CD14-positive monocyte (primary cell): ENCODE measurements at regions not wholly inside any gene's neighbourhood (a gene's known extent, or its start where the extent isn't known, plus 50 kb on each side); places are given as distances from the start of the nearest gene placed in this dataset.

Experiments used
- DNase-seq, 3 donors: peaks; one replicate each; pipeline ENCODE4 v3.0.0-alpha.2; 2011 to 2022
- H2AFZ ChIP-seq: 2 replicates; pipeline ENCODE4 v1.6.0; 2012; ENCODE audit warnings: mild to moderate bottlenecking, low read depth, low read length, inconsistent platforms; ENCODE audit not compliant: insufficient read depth, poor library complexity, severe bottlenecking
- H3K27ac ChIP-seq, 2 donors: 1 replicate in 1 of 2; 2 replicates in 1 of 2; pipeline ENCODE4 v1.5.1; 2012 to 2013; ENCODE audit warnings: low read length in 2 of 2, control low read depth in 1 of 2, inconsistent platforms in 1 of 2, low read depth in 1 of 2, mild to moderate bottlenecking in 1 of 2
- H3K27me3 ChIP-seq, 2 donors: one replicate each; pipeline versions ENCODE4 v1.6.0 to v1.6.1; 2011 to 2013; ENCODE audit warnings: low read length in 2 of 2; ENCODE audit not compliant: control insufficient read depth in 2 of 2, insufficient read depth in 2 of 2
- H3K36me3 ChIP-seq, 2 donors: replicated peaks in 1 of 2; 1 replicate in 1 of 2; 2 replicates in 1 of 2; pipeline versions ENCODE4 v1.5.1 to v1.6.1; 2012 to 2013; ENCODE audit warnings: low read length in 2 of 2, control low read depth in 1 of 2, inconsistent platforms in 1 of 2, mild to moderate bottlenecking in 1 of 2; ENCODE audit not compliant: insufficient read depth in 2 of 2, control insufficient read depth in 1 of 2
- H3K4me1 ChIP-seq, 2 donors: 1 replicate in 1 of 2; 2 replicates in 1 of 2; pipeline versions ENCODE4 v1.5.1 to v1.6.1; 2012 to 2013; ENCODE audit warnings: low read length in 2 of 2, control low read depth in 1 of 2, inconsistent platforms in 1 of 2, mild to moderate bottlenecking in 1 of 2, moderate library complexity in 1 of 2; ENCODE audit not compliant: insufficient read depth in 2 of 2, control insufficient read depth in 1 of 2
- H3K4me2 ChIP-seq: replicated peaks from 2 replicates; pipeline ENCODE3; 2012; ENCODE audit warnings: low read length, moderate library complexity, mild to moderate bottlenecking; ENCODE audit not compliant: poor library complexity, severe bottlenecking; ENCODE audit errors: extremely low read depth
- H3K4me3 ChIP-seq, 3 experiments: fragments of 200-600 bp in 1 of 3; sonication (generic) in 1 of 3; replicated peaks in 1 of 3; 1 replicate in 2 of 3; 2 replicates in 1 of 3; pipeline ENCODE4 v1.5.1; 2011 to 2013; ENCODE audit warnings: low read length in 3 of 3, mild to moderate bottlenecking in 3 of 3, control low read depth in 2 of 3, low read depth in 2 of 3, inconsistent platforms in 1 of 3, moderate library complexity in 1 of 3
- H3K79me2 ChIP-seq: 2 replicates; pipeline ENCODE4 v1.6.0; 2012; ENCODE audit warnings: mild to moderate bottlenecking, control low read depth, inconsistent platforms, low read length, moderate library complexity; ENCODE audit not compliant: insufficient read depth
- H3K9ac ChIP-seq: 2 replicates; pipeline ENCODE4 v1.6.0; 2017; ENCODE audit warnings: low read length, mild to moderate bottlenecking; ENCODE audit not compliant: insufficient read depth, poor library complexity, severe bottlenecking
- H3K9me3 ChIP-seq, 2 donors: replicated peaks in 1 of 2; 1 replicate in 1 of 2; 2 replicates in 1 of 2; pipeline versions ENCODE4 v1.5.1 to v1.6.1; 2012 to 2013; ENCODE audit warnings: low read length in 2 of 2, control low read depth in 1 of 2; ENCODE audit not compliant: control insufficient read depth in 1 of 2, insufficient read depth in 1 of 2
- H4K20me1 ChIP-seq: 2 replicates; pipeline ENCODE4 v1.6.0; 2012; ENCODE audit warnings: mild to moderate bottlenecking, low read length, control low read depth, moderate library complexity; ENCODE audit not compliant: insufficient read depth
- H3K27ac Mint-ChIP-seq, 7 donors: one replicate each; pipeline ENCODE4 v1.8.0; 2020; ENCODE audit warnings: mild to moderate bottlenecking in 7 of 7, mixed read lengths in 7 of 7, moderate library complexity in 6 of 7, inconsistent platforms in 2 of 7
- H3K27me3 Mint-ChIP-seq, 3 donors: one replicate each; pipeline ENCODE4 v1.8.0; 2021 to 2022; ENCODE audit warnings: low read depth in 3 of 3, mild to moderate bottlenecking in 3 of 3, mixed read lengths in 3 of 3, moderate library complexity in 3 of 3, inconsistent platforms in 1 of 3
- H3K36me3 Mint-ChIP-seq, 2 donors: one replicate each; pipeline ENCODE4 v1.8.0; 2020; ENCODE audit warnings: mixed read lengths in 2 of 2, inconsistent platforms in 1 of 2, mild to moderate bottlenecking in 1 of 2
- H3K4me1 Mint-ChIP-seq: one replicate; pipeline ENCODE4 v1.8.0; 2020; ENCODE audit warnings: mild to moderate bottlenecking, mixed read lengths
- H3K4me3 Mint-ChIP-seq, 2 donors: one replicate each; pipeline ENCODE4 v1.8.0; 2020; ENCODE audit warnings: mild to moderate bottlenecking in 2 of 2, mixed read lengths in 2 of 2, moderate library complexity in 1 of 2
- H3K9me3 Mint-ChIP-seq, 7 donors: one replicate each; pipeline ENCODE4 v1.8.0; 2020 to 2022; ENCODE audit warnings: mixed read lengths in 7 of 7, mild to moderate bottlenecking in 6 of 7, moderate library complexity in 6 of 7, inconsistent platforms in 2 of 7
- CTCF ChIP-seq: fragments of 200-600 bp; IDR thresholded peaks from one replicate; pipeline ENCODE4 v1.8.0; 2022; ENCODE audit warnings: antibody characterized with exemption, mild to moderate bottlenecking
- WGBS: methylation state at CpG from one replicate; pipeline ENCODE4 v1.1.5; 2013; ENCODE audit warnings: missing lambda C conversion rate; ENCODE audit not compliant: insufficient coverage; 5-methylcytosine and 5-hydroxymethylcytosine counted together
- intact Hi-C, 2 donors: fragments of 100-400 bp; cut with micrococcal nuclease; formaldehyde crosslinking; loops; one replicate each; pipeline versions ENCODE4 v1.15.0 to v1.15.1; 2023

- intact Hi-C loops, result no loop called here
- Histone ChIP-seq H3K4me1 (peaks cover 4 to 8% of the 10 kb centered on the region in 2 donors), H3K4me2 (no peak overlapping the region), H3K27me3 (peaks cover 0 to 4% of the 10 kb centered on the region in 2 donors), H3K4me3 (no peak overlapping the region), H3K9me3 (no peaks in the 10 kb centered on the region), H4K20me1 (no peaks in the 10 kb centered on the region), H2AFZ (no peak overlapping the region), H3K9ac (no peak overlapping the region), H3K36me3 (no peaks in the 10 kb centered on the region), H3K79me2 (no peaks in the 10 kb centered on the region), H3K27ac (no peak overlapping the region)
- H3K27me3 Mint-ChIP-seq, result peaks cover 5 to 19% (median 17%) of the 10 kb centered on the region in 3 donors
- no peak for DNase-seq
- no peaks in the 10 kb centered on the region for H3K36me3 Mint-ChIP-seq
- peaks cover 0 to 4% (median 0%) of the 10 kb centered on the region in 7 donors for H3K9me3 Mint-ChIP-seq
- no peak overlapping the region for H3K27ac Mint-ChIP-seq
- peaks cover 6% of the 10 kb centered on the region for H3K4me1 Mint-ChIP-seq
- TF ChIP-seq CTCF, result no peak
- H3K4me3 Mint-ChIP-seq, result no peak overlapping the region
- 98% methylated on average over 9 of the region's 10 CpGs for WGBS
These were observed 76.0 kb upstream of the MEDAG start for GRCh38 chr13:30829833-30830637.

GRCh38 chr13:30830638-30830965 lies 75.5 kb upstream of the MEDAG start:
- H3K4me2 ChIP-seq, result no peak overlapping the region
- H3K27me3 ChIP-seq, result peaks cover 0 to 4% of the 10 kb centered on the region in 2 donors
- peaks cover 6% of the 10 kb centered on the region for H3K4me1 Mint-ChIP-seq
- H3K27me3 Mint-ChIP-seq, result peaks cover 5 to 17% (median 15%) of the 10 kb centered on the region in 3 donors
- H4K20me1 ChIP-seq, result no peaks in the 10 kb centered on the region
- H3K9me3 Mint-ChIP-seq, result peaks cover 0 to 4% (median 0%) of the 10 kb centered on the region in 7 donors
- no CpG with 5 or more reads among the region's 1 CpG for WGBS
- no peak overlapping the region for H3K27ac Mint-ChIP-seq
- no peaks in the 10 kb centered on the region for H3K36me3 Mint-ChIP-seq
- intact Hi-C loops, result no loop called here
- no peak overlapping the region for H3K4me3 ChIP-seq
- no peaks in the 10 kb centered on the region for H3K36me3 ChIP-seq
- no peaks in the 10 kb centered on the region for H3K79me2 ChIP-seq
- peak in 1 of 3 donors; percentile 15 for DNase-seq
- H3K9me3 ChIP-seq, result no peaks in the 10 kb centered on the region
- TF ChIP-seq CTCF, result no peak
- H3K9ac ChIP-seq, result no peak overlapping the region
- H3K4me1 ChIP-seq, result peaks cover 4 to 8% of the 10 kb centered on the region in 2 donors
- H3K4me3 Mint-ChIP-seq, result no peak overlapping the region
- no peak overlapping the region for H2AFZ ChIP-seq
- no peak overlapping the region for H3K27ac ChIP-seq
